ENCODE measurements at regions not wholly inside any gene's neighbourhood (a gene's known extent, or its start where the extent isn't known, plus 50 kb on each side); places are given as distances from the start of the nearest gene placed in this dataset.

DNA sequence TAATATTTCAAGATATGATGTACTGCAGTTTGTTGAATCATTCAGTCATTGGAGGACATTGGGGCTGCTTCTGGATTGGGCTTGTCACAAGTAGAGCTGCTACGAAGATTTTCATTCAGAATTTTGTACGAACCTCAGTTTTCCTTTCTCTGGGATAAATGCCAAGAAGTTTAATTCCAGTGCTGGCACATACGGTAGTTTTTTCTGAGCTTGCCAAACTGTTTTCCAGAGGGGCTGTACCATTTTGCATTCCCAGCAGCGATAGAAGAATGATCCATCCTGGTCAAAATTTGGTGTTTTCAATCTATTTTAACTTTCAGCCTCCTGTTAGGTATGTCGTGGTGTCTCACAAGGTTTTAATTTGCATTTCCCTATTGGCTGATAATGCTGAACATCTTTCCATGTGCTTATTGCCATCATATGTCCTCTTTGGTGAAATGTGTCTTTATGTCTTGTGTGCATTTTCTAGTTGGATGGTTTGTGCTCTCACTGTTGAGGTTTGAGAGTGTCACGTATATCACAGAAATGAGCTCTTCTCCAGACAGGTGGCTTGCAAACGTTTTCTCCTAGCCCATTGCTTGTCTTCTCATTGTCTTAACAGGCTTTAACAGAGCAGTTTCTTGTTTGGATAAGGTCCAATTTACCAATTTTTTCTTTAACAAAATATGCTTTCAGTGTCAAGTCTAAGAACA is 612.6 kb downstream of the GALR1 start:
- no peak for DNase-seq

GRCh38 chr18:77865853-77866252 is 616.2 kb downstream of the GALR1 start:
- no peak for DNase-seq

GRCh38 chr18:77866351-77866750 is 616.7 kb downstream of the GALR1 start:
- no peak for DNase-seq

- no peak for DNase-seq
These were observed 620.6 kb downstream of the GALR1 start for GRCh38 chr18:77870199-77870598.

DNA sequence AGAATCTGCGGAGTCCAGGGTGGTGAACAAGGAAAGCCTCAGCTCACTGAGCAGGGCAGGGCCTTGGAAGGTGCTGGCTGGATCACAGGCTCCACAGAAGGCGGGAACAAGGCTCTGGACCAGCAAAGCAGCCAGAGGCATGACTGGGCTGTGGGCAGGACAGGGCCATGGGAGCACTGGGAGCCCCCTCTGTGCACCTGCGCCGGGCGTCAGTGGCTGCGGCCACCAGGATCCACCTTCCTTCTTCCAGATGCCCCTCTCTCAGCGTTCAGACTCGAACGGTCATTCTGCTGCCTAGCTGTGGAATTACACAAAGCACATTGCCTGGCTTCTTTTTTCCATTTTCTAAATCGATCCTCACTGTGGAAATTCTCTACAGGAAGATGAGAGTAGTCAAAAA is 621.2 kb downstream of the GALR1 start:
- DNase-seq = no peak

GRCh38 chr18:77872166-77872565 is 622.5 kb downstream of the GALR1 start:
- DNase-seq = no peak

DNA sequence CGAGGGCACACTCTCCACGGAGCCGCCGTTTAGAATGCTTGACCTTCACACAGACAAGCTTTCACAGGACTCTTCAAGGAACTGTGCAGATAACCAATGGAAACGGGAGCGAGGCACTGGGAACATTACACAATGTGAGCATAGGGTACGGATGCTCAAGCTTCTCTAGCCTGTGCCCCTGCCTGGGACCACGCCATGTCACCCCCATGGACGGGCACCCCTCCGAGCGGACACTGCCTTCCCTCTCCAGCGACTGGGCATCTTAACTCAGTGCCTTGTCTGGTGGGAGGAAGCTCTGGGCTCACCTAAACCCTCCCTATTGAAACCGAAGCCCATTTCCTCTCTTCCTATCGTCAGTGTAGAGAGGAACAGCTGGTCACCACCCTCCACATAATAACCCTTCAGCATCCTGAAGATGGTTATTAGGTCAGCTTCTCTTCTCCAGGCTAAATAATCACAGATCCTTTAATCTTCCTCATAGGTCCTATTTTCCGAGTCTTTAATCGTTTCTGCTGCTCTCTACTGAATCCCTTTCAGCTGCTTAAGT is 626.7 kb downstream of the GALR1 start:
- DNase-seq = no peak

DNA sequence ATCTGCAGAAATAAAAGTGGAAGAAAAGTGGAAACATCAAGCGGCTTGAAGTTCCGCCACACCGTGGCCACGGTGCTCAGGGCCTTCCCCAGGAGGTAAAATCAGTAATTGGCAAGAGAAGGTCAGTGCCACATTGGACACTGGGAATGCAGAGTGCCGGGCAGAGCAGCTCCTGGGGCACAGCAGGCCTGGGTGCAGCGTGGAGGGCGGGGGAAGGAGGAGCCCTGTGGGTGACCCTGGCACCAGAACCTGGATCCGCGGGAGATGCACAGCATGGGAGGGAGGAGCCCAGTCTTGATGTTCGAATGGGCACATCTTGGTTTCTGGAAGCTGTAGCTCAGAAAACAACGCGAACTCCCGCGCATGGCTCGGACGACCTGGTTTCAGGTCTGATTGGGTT is 630.2 kb downstream of the GALR1 start:
- no peak for DNase-seq

DNA sequence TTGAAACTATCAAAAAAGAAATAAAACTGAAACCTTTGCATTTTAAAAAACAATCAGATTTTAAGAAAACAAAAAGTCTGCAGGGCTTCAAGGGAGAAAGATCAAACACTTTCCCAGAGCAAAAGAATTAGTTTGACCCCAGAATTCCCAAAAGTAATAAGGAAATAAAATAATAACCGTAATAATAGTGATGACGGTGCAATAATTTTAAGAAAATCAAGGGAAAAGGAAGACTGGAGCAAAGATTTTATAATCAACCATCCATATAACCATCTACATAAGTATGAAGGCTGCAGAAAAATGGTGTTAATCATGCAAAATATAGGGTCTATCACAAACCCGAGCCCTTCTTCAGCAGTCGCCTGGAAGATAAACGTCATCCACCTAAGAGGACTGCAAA is 634.8 kb downstream of the GALR1 start:
- DNase-seq = no peak

GRCh38 chr18:77894060-77894459 is 644.4 kb downstream of the GALR1 start:
- no peak for DNase-seq

- DNase-seq = no peak
These were observed 645.6 kb downstream of the GALR1 start for GRCh38 chr18:77895250-77895649.

DNA sequence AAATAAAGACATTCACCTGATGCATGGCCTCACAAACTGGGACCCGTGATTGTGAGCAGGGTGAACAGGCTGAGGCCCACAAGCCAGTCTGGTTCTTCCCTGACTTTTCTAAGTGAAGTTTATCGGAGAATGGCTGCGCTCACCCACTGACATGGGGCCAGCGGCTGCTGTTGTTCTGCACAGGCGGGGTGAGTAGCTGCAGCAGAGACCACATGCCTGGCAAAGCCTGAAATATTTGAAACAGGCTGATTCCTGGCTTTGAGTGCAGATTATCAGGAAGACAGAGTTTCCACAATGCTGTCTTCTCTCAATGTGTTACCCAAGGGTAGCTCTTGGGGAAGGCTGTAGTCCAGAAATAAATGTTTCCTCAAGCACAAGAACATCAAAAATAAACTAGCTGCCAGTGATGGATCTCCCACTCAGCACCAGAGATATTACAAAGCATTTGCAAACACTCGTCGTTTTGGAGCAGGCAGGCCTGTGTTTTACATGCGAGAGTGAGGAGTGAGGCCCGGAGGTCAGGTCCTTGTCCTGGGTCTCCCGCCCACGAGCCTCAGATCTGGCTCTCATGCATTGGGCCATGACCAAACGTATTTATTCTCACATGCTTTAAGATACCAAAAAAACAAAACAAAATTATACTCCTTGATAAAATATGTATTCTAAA is 647.1 kb downstream of the GALR1 start:
- DNase-seq = no peak

GRCh38 chr18:77897606-77898005 is 648.0 kb downstream of the GALR1 start:
- no peak for DNase-seq

- DNase-seq = peak; percentile 15 to 20
These were observed 650.5 kb downstream of the GALR1 start for GRCh38 chr18:77899972-77900754.

- DNase-seq = no peak
These were observed 655.4 kb downstream of the GALR1 start for GRCh38 chr18:77905011-77905410.

DNA sequence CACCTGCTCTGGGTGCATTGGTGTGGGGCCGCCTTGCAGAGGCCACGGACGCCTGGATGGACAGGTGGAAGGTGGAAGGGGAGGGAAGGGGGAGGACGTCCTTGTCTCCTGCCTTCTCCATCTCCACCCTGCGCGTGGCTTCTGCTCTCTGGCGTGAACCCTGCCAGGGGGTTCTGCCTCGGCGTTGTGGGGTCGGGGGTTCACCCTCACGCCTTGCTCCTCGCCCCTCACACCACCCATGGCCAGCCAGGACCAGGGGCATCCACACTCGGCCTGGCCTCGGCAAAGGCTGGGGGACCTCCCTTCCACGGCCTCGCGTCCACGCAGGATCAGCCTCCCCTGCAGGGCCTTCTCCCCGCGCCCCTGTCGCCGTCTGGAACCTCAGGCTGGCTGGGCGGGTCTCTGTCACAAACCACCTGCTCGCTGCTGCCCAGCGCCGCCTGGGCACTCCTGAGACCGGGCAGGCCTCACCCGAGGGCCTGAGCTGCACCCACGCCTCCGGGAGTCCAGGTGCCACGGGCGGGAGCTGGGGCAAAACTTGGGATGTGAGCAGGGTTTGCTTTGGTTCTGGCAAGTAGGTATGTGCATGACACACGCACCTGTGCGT is 655.9 kb downstream of the GALR1 start:
- no peak for DNase-seq

DNA sequence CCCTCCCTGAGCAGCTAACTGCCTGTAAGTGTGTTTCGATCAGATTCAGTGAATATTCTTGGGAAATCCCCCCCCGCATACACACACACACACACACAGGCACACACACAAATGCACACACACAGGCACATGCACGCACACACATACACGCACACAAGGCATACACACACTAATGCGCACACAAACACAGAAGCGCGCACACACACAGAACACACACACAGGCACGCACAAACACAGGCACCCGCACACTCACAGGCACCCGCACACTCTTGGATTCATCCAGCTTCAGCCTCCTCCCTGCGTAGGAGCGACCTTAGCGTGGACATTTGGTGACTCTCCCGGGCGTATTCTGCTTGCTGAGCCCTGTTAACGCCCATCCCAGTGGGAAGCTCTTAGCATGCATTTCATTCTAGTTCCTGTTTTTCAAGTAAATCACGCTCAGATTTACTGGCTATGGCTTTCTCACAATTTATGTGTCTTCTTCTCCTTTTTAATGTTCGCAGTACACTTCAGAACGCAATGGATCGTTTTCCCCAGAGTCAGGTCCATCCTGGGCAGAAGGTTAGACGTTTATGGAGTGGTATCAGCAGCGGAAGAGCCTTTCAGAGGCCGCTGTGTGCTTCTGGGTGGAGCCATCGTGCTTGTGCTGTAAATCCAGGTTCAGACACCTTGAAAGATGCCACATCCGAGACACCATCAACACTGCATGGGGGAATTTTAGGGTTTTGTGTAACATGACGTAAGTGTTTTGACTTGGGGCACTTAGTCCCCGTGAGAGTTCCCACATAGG is 656.6 kb downstream of the GALR1 start:
- no peak for DNase-seq

GRCh38 chr18:77910347-77910746 is 660.7 kb downstream of the GALR1 start:
- no peak for DNase-seq

- DNase-seq = no peak
These were observed 662.4 kb downstream of the GALR1 start for GRCh38 chr18:77911971-77912605.

- no peak for DNase-seq
These were observed 669.1 kb downstream of the GALR1 start for GRCh38 chr18:77918730-77919129.

GRCh38 chr18:77919923-77920322 is 670.3 kb downstream of the GALR1 start:
- DNase-seq = no peak

GRCh38 chr18:77935342-77935741 is 685.7 kb downstream of the GALR1 start:
- no peak for DNase-seq
